ENCODE measurements at regions not wholly inside any gene's neighbourhood (a gene's known extent, or its start where the extent isn't known, plus 50 kb on each side); places are given as distances from the start of the nearest gene placed in this dataset.

GRCh38 chr15:39177561-39177960 is 403.3 kb upstream of the THBS1 start:
- FAIRE-seq: no peak
- in situ Hi-C loops (cut with HindIII; ENCODE audit: extremely low pct_ligation_motif_present, low pct_unique_long_range_greater_than_20kb): loop anchor here (10.0 kb wide), 1 partner anchor 257 kb away; no protein-coding TSS in a partner anchor
- CTCF ChIA-PET (ENCODE audit: low intra/inter-chr PET ratio, low total read pairs): no interaction called here

More at GRCh38 chr15:39177561-39177960, 403.3 kb upstream of the THBS1 start:
- WGBS (ENCODE audit: low lambda C conversion rate): 85% methylated on average over 4 of the region's 4 CpGs
- peaks cover 40% of the 10 kb centered on the region for H3K4me1 ChIP-seq (ENCODE audit: insufficient read depth, low read length)
- intact Hi-C loops (cut with micrococcal nuclease; ENCODE audit: unreplicated experiment): loop anchor here (2.0 kb wide), 1 partner anchor 409 kb away; no protein-coding TSS in a partner anchor
- no peak overlapping the region for H3K4me2 ChIP-seq (ENCODE audit: low read depth, low read length)
- no peaks in the 10 kb centered on the region for H3K27me3 ChIP-seq (ENCODE audit: control insufficient read depth in 1 of 2, insufficient read depth in 2 of 2, low read length in 2 of 2)
- no peaks in the 10 kb centered on the region for H4K20me1 ChIP-seq (ENCODE audit: insufficient read depth, low read length)
- POLR2A ChIA-PET: no interaction called here
- BruUV-seq (replicated peaks): no TSS peak
- H3K79me2 ChIP-seq (ENCODE audit: insufficient read depth, low read length): no peaks in the 10 kb centered on the region
- H3K9me3 ChIP-seq (ENCODE audit: low read length): no peaks in the 10 kb centered on the region
- H2AFZ ChIP-seq (ENCODE audit: low read length): no peak overlapping the region
- ATAC-seq: no peak
- no peak overlapping the region for H3K9ac ChIP-seq (ENCODE audit: insufficient read depth, low read depth, low read length)
- no peak overlapping the region for H3K27ac ChIP-seq (ENCODE audit: extremely low read length, insufficient read depth, low read length)
- no peak for TF ChIP-seq ELF3 (CRISPR knock-in tag; IDR thresholded peaks at IDR 0.05)
- no peak for TF ChIP-seq TRIM22 (IDR thresholded peaks at IDR 0.05)
- no peak for TF ChIP-seq HIVEP1 (CRISPR knock-in tag; IDR thresholded peaks at IDR 0.05)
- TF ChIP-seq SALL2 (CRISPR knock-in tag; IDR thresholded peaks at IDR 0.05): no peak
- no peak for TF ChIP-seq RAD51 (IDR thresholded peaks at IDR 0.05; ENCODE audit: borderline replicate concordance)
- TF ChIP-seq ZBTB8A (CRISPR knock-in tag; IDR thresholded peaks at IDR 0.05; ENCODE audit: borderline replicate concordance, low read depth): no peak
- TF ChIP-seq ZNF501 (CRISPR knock-in tag; IDR thresholded peaks at IDR 0.05): no peak
- TF ChIP-seq, protein P1, sequence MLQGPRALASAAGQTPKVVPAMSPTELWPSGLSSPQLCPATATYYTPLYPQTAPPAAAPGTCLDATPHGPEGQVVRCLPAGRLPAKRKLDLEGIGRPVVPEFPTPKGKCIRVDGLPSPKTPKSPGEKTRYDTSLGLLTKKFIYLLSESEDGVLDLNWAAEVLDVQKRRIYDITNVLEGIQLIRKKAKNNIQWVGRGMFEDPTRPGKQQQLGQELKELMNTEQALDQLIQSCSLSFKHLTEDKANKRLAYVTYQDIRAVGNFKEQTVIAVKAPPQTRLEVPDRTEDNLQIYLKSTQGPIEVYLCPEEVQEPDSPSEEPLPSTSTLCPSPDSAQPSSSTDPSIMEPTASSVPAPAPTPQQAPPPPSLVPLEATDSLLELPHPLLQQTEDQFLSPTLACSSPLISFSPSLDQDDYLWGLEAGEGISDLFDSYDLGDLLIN (CRISPR knock-in tag; IDR thresholded peaks at IDR 0.05; ENCODE audit: borderline replicate concordance): no peak
- TF ChIP-seq MTF1 (CRISPR knock-in tag; IDR thresholded peaks at IDR 0.05): no peak
- no peak for TF ChIP-seq NCOA2 (CRISPR knock-in tag; IDR thresholded peaks at IDR 0.05)
- TF ChIP-seq MAFK (conservative IDR thresholded peaks at IDR 0.05 in 1 of 2, IDR thresholded peaks at IDR 0.05 in 1 of 2; ENCODE audit: low read length in 2 of 2): no peak
- no peak for TF ChIP-seq FLYWCH1 (CRISPR knock-in tag; IDR thresholded peaks at IDR 0.05)
- TF ChIP-seq, protein P2, sequence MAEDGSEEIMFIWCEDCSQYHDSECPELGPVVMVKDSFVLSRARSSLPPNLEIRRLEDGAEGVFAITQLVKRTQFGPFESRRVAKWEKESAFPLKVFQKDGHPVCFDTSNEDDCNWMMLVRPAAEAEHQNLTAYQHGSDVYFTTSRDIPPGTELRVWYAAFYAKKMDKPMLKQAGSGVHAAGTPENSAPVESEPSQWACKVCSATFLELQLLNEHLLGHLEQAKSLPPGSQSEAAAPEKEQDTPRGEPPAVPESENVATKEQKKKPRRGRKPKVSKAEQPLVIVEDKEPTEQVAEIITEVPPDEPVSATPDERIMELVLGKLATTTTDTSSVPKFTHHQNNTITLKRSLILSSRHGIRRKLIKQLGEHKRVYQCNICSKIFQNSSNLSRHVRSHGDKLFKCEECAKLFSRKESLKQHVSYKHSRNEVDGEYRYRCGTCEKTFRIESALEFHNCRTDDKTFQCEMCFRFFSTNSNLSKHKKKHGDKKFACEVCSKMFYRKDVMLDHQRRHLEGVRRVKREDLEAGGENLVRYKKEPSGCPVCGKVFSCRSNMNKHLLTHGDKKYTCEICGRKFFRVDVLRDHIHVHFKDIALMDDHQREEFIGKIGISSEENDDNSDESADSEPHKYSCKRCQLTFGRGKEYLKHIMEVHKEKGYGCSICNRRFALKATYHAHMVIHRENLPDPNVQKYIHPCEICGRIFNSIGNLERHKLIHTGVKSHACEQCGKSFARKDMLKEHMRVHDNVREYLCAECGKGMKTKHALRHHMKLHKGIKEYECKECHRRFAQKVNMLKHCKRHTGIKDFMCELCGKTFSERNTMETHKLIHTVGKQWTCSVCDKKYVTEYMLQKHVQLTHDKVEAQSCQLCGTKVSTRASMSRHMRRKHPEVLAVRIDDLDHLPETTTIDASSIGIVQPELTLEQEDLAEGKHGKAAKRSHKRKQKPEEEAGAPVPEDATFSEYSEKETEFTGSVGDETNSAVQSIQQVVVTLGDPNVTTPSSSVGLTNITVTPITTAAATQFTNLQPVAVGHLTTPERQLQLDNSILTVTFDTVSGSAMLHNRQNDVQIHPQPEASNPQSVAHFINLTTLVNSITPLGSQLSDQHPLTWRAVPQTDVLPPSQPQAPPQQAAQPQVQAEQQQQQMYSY (CRISPR knock-in tag; IDR thresholded peaks at IDR 0.05): no peak
- no peak for TF ChIP-seq ZNF276 (CRISPR knock-in tag; IDR thresholded peaks at IDR 0.05; ENCODE audit: low read depth)
- DNase-seq (ENCODE audit: low spot score): no peak
- no peak overlapping the region for H3K4me3 ChIP-seq (replicated peaks in 1 of 3; ENCODE audit: insufficient read depth in 1 of 3, low read depth in 2 of 3, low read length in 3 of 3)
- no peaks in the 10 kb centered on the region for H3K36me3 ChIP-seq (replicated peaks in 1 of 2; ENCODE audit: control insufficient read depth in 1 of 2, insufficient read depth in 2 of 2, low read length in 2 of 2)
